ENCODE measurements at regions not wholly inside any gene's neighbourhood (a gene's known extent, or its start where the extent isn't known, plus 50 kb on each side); places are given as distances from the start of the nearest gene placed in this dataset.

GRCh38 chr20:61126369-61127195 lies 125.5 kb upstream of the CDH4 start:
- Histone ChIP-seq H3K4me3 (ENCODE audit: insufficient read depth, low read length, poor library complexity, severe bottlenecking) (no peak overlapping the region), H3K9ac (ENCODE audit: low read length) (no peak overlapping the region), H4K20me1 (ENCODE audit: low read depth, low read length) (no peaks in the 10 kb centered on the region), H3K27me3 (ENCODE audit: low read length) (no peaks in the 10 kb centered on the region), H3K9me2 (replicated peaks; ENCODE audit: insufficient read depth, low read length) (no peaks in the 10 kb centered on the region), H3K36me3 (ENCODE audit: low read length) (no peaks in the 10 kb centered on the region), H3F3A (ENCODE audit: insufficient read depth) (no peaks in the 10 kb centered on the region), H3K27ac (ENCODE audit: low read depth, low read length) (no peak overlapping the region), H2AFZ (ENCODE audit: low read depth, low read length, severe bottlenecking) (no peak overlapping the region), H3K79me2 (ENCODE audit: insufficient read depth, low read length) (no peaks in the 10 kb centered on the region), H3K9me3 (ENCODE audit: insufficient read depth, low read length) (no peaks in the 10 kb centered on the region), H3K4me2 (ENCODE audit: low read depth, low read length, poor library complexity, severe bottlenecking) (no peak overlapping the region)
- TF ChIP-seq, protein P1, sequence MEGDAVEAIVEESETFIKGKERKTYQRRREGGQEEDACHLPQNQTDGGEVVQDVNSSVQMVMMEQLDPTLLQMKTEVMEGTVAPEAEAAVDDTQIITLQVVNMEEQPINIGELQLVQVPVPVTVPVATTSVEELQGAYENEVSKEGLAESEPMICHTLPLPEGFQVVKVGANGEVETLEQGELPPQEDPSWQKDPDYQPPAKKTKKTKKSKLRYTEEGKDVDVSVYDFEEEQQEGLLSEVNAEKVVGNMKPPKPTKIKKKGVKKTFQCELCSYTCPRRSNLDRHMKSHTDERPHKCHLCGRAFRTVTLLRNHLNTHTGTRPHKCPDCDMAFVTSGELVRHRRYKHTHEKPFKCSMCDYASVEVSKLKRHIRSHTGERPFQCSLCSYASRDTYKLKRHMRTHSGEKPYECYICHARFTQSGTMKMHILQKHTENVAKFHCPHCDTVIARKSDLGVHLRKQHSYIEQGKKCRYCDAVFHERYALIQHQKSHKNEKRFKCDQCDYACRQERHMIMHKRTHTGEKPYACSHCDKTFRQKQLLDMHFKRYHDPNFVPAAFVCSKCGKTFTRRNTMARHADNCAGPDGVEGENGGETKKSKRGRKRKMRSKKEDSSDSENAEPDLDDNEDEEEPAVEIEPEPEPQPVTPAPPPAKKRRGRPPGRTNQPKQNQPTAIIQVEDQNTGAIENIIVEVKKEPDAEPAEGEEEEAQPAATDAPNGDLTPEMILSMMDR (IDR thresholded peaks at IDR 0.05; ENCODE audit: insufficient read depth, low read length, poor library complexity, severe bottlenecking), result no peak
- no peak for TF ChIP-seq EZH2phosphoT487 (conservative IDR thresholded peaks at IDR 0.05; ENCODE audit: low read length)

DNA sequence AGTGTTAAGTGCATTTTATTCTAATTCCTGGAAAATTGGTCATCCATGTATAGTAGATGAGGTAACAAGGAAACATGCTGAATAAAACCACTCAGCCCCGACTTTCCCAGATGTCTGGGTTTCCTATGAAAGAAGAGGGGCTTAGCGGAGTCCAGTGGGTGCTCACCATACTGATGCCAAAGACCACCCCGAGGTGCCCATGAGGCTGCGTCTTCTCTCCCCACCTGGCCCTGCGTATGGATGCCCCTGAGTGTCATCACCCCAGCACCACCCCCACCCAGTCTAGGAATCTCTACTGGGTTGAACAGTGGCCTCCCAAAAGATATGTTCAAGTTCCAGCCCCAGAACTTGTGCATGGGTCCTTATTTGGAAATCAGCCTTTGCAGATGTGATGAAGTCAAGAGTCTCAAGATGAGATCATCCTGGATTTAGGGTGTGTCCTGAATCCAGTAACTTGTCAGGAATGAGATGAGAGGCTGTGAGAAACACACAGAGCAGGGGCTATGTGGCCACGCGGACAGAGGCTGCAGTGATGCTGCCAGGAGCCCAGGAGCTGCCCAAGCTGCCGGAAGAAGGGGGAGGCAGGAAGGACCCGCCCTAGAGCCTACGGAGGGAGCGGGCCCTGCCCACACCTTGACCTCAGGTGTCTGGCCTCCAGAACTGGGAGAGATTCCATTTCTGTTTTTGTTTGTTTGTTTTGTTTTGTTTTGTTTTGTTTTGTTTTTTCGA lies 124.6 kb upstream of the CDH4 start:
- H3K9me3 ChIP-seq (ENCODE audit: insufficient read depth, low read length), result no peaks in the 10 kb centered on the region
- no peaks in the 10 kb centered on the region for H3K36me3 ChIP-seq (ENCODE audit: low read length)
- no peak overlapping the region for H3K27ac ChIP-seq (ENCODE audit: low read depth, low read length)
- no peaks in the 10 kb centered on the region for H4K20me1 ChIP-seq (ENCODE audit: low read depth, low read length)
- no peaks in the 10 kb centered on the region for H3K9me2 ChIP-seq (replicated peaks; ENCODE audit: insufficient read depth, low read length)
- no peaks in the 10 kb centered on the region for H3K27me3 ChIP-seq (ENCODE audit: low read length)
- no peak overlapping the region for H3K9ac ChIP-seq (ENCODE audit: low read length)
- no peak overlapping the region for H3K4me3 ChIP-seq (ENCODE audit: insufficient read depth, low read length, poor library complexity, severe bottlenecking)
- TF ChIP-seq EZH2phosphoT487 (conservative IDR thresholded peaks at IDR 0.05; ENCODE audit: low read length), result no peak
- TF ChIP-seq, protein P1 (IDR thresholded peaks at IDR 0.05; ENCODE audit: insufficient read depth, low read length, poor library complexity, severe bottlenecking), result no peak
- H3F3A ChIP-seq (ENCODE audit: insufficient read depth), result no peaks in the 10 kb centered on the region
- no peak overlapping the region for H3K4me2 ChIP-seq (ENCODE audit: low read depth, low read length, poor library complexity, severe bottlenecking)
- no peak overlapping the region for H2AFZ ChIP-seq (ENCODE audit: low read depth, low read length, severe bottlenecking)
- no peaks in the 10 kb centered on the region for H3K79me2 ChIP-seq (ENCODE audit: insufficient read depth, low read length)

DNA sequence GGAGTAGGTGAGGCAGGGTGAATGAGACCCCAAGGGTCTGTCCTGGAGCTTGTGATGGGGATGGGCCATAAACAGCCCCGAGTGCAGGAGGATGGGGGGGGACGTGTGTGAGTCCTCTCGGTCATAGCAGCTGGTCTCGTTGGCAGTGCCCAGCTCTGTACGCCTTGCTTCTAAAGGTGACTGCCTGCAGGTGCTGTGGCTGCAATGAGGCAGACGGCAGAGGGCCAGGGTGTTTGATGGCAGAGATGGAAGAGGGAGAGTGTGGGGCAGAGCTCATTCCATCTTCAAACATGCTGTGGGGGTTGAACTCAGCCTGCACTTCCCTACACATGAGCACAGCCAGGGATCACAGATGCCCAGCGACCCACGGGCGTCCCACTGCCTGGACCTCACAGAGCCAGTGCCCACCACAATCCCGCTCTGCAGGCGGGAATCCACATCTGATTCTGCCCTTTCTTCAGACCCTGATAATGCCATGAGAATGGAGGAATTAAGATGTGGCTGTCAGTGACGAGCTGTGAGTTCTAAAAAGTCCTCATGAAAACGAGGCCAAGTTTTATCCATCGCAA lies 123.3 kb upstream of the CDH4 start:
- H2AFZ ChIP-seq (ENCODE audit: low read depth, low read length, severe bottlenecking), result no peak overlapping the region
- H3K79me2 ChIP-seq (ENCODE audit: insufficient read depth, low read length), result no peaks in the 10 kb centered on the region

More for the DNA sequence above, 123.3 kb upstream of the CDH4 start:
- Histone ChIP-seq H3K27ac (ENCODE audit: low read depth, low read length) (no peak overlapping the region), H4K20me1 (ENCODE audit: low read depth, low read length) (no peaks in the 10 kb centered on the region), H3K9ac (ENCODE audit: low read length) (no peak overlapping the region), H3K9me2 (replicated peaks; ENCODE audit: insufficient read depth, low read length) (no peaks in the 10 kb centered on the region), H3K9me3 (ENCODE audit: insufficient read depth, low read length) (no peaks in the 10 kb centered on the region), H3F3A (ENCODE audit: insufficient read depth) (no peaks in the 10 kb centered on the region), H3K4me3 (ENCODE audit: insufficient read depth, low read length, poor library complexity, severe bottlenecking) (no peak overlapping the region), H3K4me2 (ENCODE audit: low read depth, low read length, poor library complexity, severe bottlenecking) (no peak overlapping the region), H3K27me3 (ENCODE audit: low read length) (no peaks in the 10 kb centered on the region), H3K36me3 (ENCODE audit: low read length) (no peaks in the 10 kb centered on the region)
- no peak for TF ChIP-seq EZH2phosphoT487 (conservative IDR thresholded peaks at IDR 0.05; ENCODE audit: low read length)
- TF ChIP-seq, protein P1 (IDR thresholded peaks at IDR 0.05; ENCODE audit: insufficient read depth, low read length, poor library complexity, severe bottlenecking), result no peak
